ENCODE measurements at regions not wholly inside any gene's neighbourhood (a gene's known extent, or its start where the extent isn't known, plus 50 kb on each side); places are given as distances from the start of the nearest gene placed in this dataset.

DNA sequence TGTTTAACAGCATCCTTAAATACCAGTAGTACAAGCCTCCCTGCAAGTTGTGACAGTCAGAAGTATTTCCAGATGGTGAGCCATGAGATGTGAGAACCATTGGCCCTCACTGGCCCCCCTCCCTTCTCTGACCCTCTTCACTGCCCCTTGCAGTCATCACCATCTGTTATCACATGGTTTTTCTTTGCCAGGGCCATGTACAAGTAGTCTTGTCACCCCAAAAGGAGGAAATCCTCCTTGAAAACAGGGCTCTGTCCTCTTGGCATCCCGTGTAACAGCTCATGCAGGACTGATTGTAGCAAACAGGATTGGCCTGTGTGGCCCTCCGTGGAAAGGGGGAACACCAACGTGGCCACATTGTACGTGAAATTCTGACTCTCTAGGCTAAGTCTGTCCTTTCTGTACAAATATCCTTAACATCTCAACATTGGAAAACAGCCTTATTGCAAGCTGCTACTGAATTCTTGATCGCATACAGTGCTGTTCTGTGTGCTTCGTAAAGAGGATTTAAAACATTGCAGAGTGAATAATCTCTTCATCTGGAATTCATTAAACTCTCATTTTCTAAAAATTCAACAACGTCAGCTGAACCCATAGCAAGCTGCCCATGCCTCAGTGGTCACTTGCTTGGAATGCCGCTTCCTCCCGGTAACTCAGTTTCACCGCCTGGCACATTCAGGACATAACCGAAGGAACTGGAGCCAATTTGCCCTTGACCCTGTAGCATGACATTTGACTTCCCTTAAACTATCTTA, 171.7 kb downstream of the ATPSCKMT start:
- no peak for TF ChIP-seq CTCF (IDR thresholded peaks at IDR 0.05; ENCODE audit: low read depth, low read length)
- H3K4me3 ChIP-seq (ENCODE audit: low read depth, low read length), result no peak overlapping the region

GRCh38 chr5:10073441-10074104, 176.1 kb downstream of the ATPSCKMT start:
- no peak for TF ChIP-seq CTCF (IDR thresholded peaks at IDR 0.05; ENCODE audit: low read depth, low read length)
- H3K4me3 ChIP-seq (ENCODE audit: low read depth, low read length), result no peak overlapping the region

GRCh38 chr5:10069637-10070313, 179.9 kb downstream of the ATPSCKMT start:
- H3K4me3 ChIP-seq (ENCODE audit: low read depth, low read length), result no peak overlapping the region
- TF ChIP-seq CTCF (IDR thresholded peaks at IDR 0.05; ENCODE audit: low read depth, low read length), result no peak

- TF ChIP-seq CTCF (IDR thresholded peaks at IDR 0.05; ENCODE audit: low read depth, low read length), result no peak
- H3K4me3 ChIP-seq (ENCODE audit: low read depth, low read length), result no peak overlapping the region
Observed at GRCh38 chr5:10065428-10066000, 184.2 kb downstream of the ATPSCKMT start.

- no peak for TF ChIP-seq CTCF (IDR thresholded peaks at IDR 0.05; ENCODE audit: low read depth, low read length)
- H3K4me3 ChIP-seq (ENCODE audit: low read depth, low read length), result no peak overlapping the region
Observed at GRCh38 chr5:10064546-10065195, 185.0 kb downstream of the ATPSCKMT start.

DNA sequence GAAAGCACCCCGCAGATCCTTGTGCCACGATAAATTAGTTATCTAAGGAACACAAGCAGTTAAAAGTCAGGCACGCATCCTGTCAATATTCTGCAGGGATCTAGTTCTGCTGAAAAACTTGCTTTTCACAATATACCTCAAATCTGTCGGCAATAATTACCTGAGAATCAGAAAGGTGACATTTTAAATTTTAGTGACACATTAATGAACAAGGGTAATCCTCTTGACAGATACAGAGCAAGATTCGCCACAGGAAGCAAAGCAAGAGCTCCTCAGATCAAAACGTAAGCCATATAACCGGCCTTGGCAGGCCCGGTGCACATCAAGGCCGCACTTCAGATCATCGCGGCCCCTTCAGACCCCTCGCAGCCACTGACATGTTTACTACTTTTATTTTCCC, 185.7 kb downstream of the ATPSCKMT start:
- TF ChIP-seq CTCF (IDR thresholded peaks at IDR 0.05; ENCODE audit: low read depth, low read length), result no peak

More for the DNA sequence above, 185.7 kb downstream of the ATPSCKMT start:
- H3K4me3 ChIP-seq (ENCODE audit: low read depth, low read length), result no peak overlapping the region

All from WI38 (cell line).